H1 (cell line): ENCODE measurements at regions not wholly inside any gene's neighbourhood (a gene's known extent, or its start where the extent isn't known, plus 50 kb on each side); places are given as distances from the start of the nearest gene placed in this dataset.

Source experiments
- CTCF ChIA-PET: fragments of 300-600 bp; sonication (Branson Sonifier 250); formaldehyde crosslinking; loops from one replicate; lab custom pipeline; 2021; ENCODE audit not compliant: partially characterized antibody; lab: Charles Lee
- POLR2A ChIA-PET: fragments of 300-600 bp; sonication (Branson Sonifier 250); formaldehyde crosslinking; loops from one replicate; lab custom pipeline; 2021; ENCODE audit warnings: inconsistent platforms; ENCODE audit not compliant: partially characterized antibody; lab: Charles Lee
- DNase-seq, 2 experiments: peaks; one replicate each; pipeline versions ENCODE4 v3.0.0 to v3.0.0-alpha.2; 2010 to 2022; ENCODE audit warnings: low spot score in 2 of 2, low read depth in 1 of 2, mixed read lengths in 1 of 2
- FAIRE-seq: peaks from 2 replicates; lab custom pipeline; 2011; peaks lifted over from hg19 to GRCh38; lab: Jason Lieb, UNC
- H2AFZ ChIP-seq: 2 replicates; pipeline ENCODE4 v1.8.1; 2012; ENCODE audit warnings: low read length, inconsistent platforms
- H2AK5ac ChIP-seq: 2 replicates; pipeline ENCODE4 v1.6.1; 2013; ENCODE audit warnings: low read depth, low read length
- H2BK120ac ChIP-seq: replicated peaks from 2 replicates; pipeline ENCODE3; 2013; ENCODE audit warnings: low read depth, low read length, inconsistent platforms
- H2BK12ac ChIP-seq: 2 replicates; pipeline ENCODE4 v1.6.1; 2013; ENCODE audit warnings: low read depth, low read length
- H2BK15ac ChIP-seq: 2 replicates; pipeline ENCODE4 v1.6.1; 2013; ENCODE audit warnings: low read length
- H2BK20ac ChIP-seq: 2 replicates; pipeline ENCODE4 v1.6.1; 2013; ENCODE audit warnings: low read length
- H2BK5ac ChIP-seq: 2 replicates; pipeline ENCODE4 v1.6.1; 2013; ENCODE audit warnings: low read depth, low read length
- H3K14ac ChIP-seq: 2 replicates; pipeline ENCODE4 v1.6.1; 2013; ENCODE audit warnings: inconsistent platforms; ENCODE audit not compliant: insufficient read length
- H3K18ac ChIP-seq: 2 replicates; pipeline ENCODE4 v1.6.1; 2013; ENCODE audit warnings: low read length; ENCODE audit errors: extremely low read depth
- H3K23ac ChIP-seq: 2 replicates; pipeline ENCODE4 v1.6.1; 2013; ENCODE audit warnings: inconsistent platforms; ENCODE audit not compliant: insufficient read length
- H3K23me2 ChIP-seq: 2 replicates; pipeline ENCODE4 v1.6.1; 2013; ENCODE audit warnings: low read depth, low read length
- H3K27ac ChIP-seq: 2 replicates; pipeline ENCODE4 v1.6.1; 2011; ENCODE audit warnings: low read depth, low read length, inconsistent platforms
- H3K27me3 ChIP-seq, 4 experiments: replicated peaks in 1 of 4; 1 replicate in 1 of 4; 2 replicates in 3 of 4; pipeline versions ENCODE4 v1.6.1 to v1.8.1; 2011 to 2013; ENCODE audit warnings: low read length in 3 of 4, mild to moderate bottlenecking in 3 of 4, inconsistent platforms in 2 of 4, mixed read lengths in 2 of 4, moderate library complexity in 1 of 4; ENCODE audit not compliant: control insufficient read depth in 3 of 4, insufficient read depth in 3 of 4; ENCODE audit errors: extremely low read depth in 1 of 4
- H3K36me3 ChIP-seq, 4 experiments: 2 replicates each; pipeline versions ENCODE4 v1.6.1 to v1.8.1; 2011 to 2013; ENCODE audit warnings: mild to moderate bottlenecking in 4 of 4, low read length in 3 of 4, moderate library complexity in 2 of 4, control low read depth in 1 of 4, inconsistent platforms in 1 of 4; ENCODE audit not compliant: insufficient read depth in 4 of 4, control insufficient read depth in 2 of 4
- H3K4ac ChIP-seq: replicated peaks from 2 replicates; pipeline ENCODE3; 2013; ENCODE audit warnings: low read length, low read depth, mixed read lengths, inconsistent platforms; ENCODE audit not compliant: insufficient read length
- H3K4me1 ChIP-seq, 4 experiments: replicated peaks in 1 of 4; 1 replicate in 1 of 4; 2 replicates in 3 of 4; pipeline versions ENCODE4 v1.6.1 to v1.8.1; 2011 to 2013; ENCODE audit warnings: low read length in 3 of 4, inconsistent platforms in 2 of 4, mixed read lengths in 1 of 4; ENCODE audit not compliant: insufficient read depth in 4 of 4, control insufficient read depth in 3 of 4
- H3K4me2 ChIP-seq, 2 experiments: 2 replicates each; pipeline versions ENCODE4 v1.6.1 to v1.8.1; 2011 to 2013; ENCODE audit warnings: low read depth in 2 of 2, low read length in 2 of 2, control low read depth in 1 of 2, inconsistent platforms in 1 of 2, mild to moderate bottlenecking in 1 of 2; ENCODE audit not compliant: insufficient read depth in 1 of 2
- H3K4me3 ChIP-seq, 4 experiments: fragments of 200-600, 300-600 bp in 1 of 4; sonication (generic), shearing (Covaris generic), sonication (Bioruptor Twin) in 1 of 4; 2 replicates each; pipeline versions ENCODE4 v1.5.1 to v1.8.1; 2011 to 2016; ENCODE audit warnings: low read length in 4 of 4, low read depth in 3 of 4, control low read depth in 2 of 4, inconsistent platforms in 2 of 4, mild to moderate bottlenecking in 2 of 4, mixed read lengths in 1 of 4, moderate library complexity in 1 of 4; ENCODE audit not compliant: insufficient read depth in 2 of 4; ENCODE audit errors: extremely low read depth in 1 of 4
- H3K56ac ChIP-seq: replicated peaks from 2 replicates; pipeline ENCODE3; 2013; ENCODE audit warnings: low read depth, mild to moderate bottlenecking, mixed read lengths, low read length, inconsistent platforms; ENCODE audit not compliant: insufficient read length
- H3K79me1 ChIP-seq: 2 replicates; pipeline ENCODE4 v1.6.1; 2013; ENCODE audit warnings: low read depth, low read length, control low read depth
- H3K79me2 ChIP-seq, 2 experiments: 2 replicates each; pipeline versions ENCODE4 v1.6.1 to v1.8.1; 2012 to 2013; ENCODE audit warnings: low read length in 2 of 2, mild to moderate bottlenecking in 2 of 2, inconsistent platforms in 1 of 2; ENCODE audit not compliant: insufficient read depth in 2 of 2, control insufficient read depth in 1 of 2
- H3K9ac ChIP-seq, 4 experiments: replicated peaks in 1 of 4; 1 replicate in 1 of 4; 2 replicates in 3 of 4; pipeline versions ENCODE4 v1.6.1 to v1.8.1; 2011 to 2013; ENCODE audit warnings: low read depth in 3 of 4, low read length in 3 of 4, control low read depth in 2 of 4, mild to moderate bottlenecking in 2 of 4, moderate library complexity in 2 of 4, inconsistent platforms in 1 of 4; ENCODE audit errors: extremely low read depth in 1 of 4
- H3K9me3 ChIP-seq, 2 experiments: 2 replicates each; pipeline versions ENCODE4 v1.6.1 to v1.8.1; 2012 to 2013; ENCODE audit warnings: mild to moderate bottlenecking in 2 of 2, moderate library complexity in 2 of 2, control low read depth in 1 of 2, inconsistent platforms in 1 of 2, low read depth in 1 of 2, low read length in 1 of 2, mixed read lengths in 1 of 2; ENCODE audit not compliant: insufficient read depth in 2 of 2
- H4K20me1 ChIP-seq, 2 experiments: replicated peaks in 1 of 2; 2 replicates each; pipeline versions ENCODE3 to v1.8.1; 2011 to 2013; ENCODE audit warnings: inconsistent platforms in 2 of 2, low read length in 2 of 2, mild to moderate bottlenecking in 1 of 2; ENCODE audit not compliant: insufficient read depth in 2 of 2, control insufficient read depth in 1 of 2
- H4K5ac ChIP-seq: 2 replicates; pipeline ENCODE4 v1.6.1; 2013; ENCODE audit warnings: low read length, low read depth, mixed read lengths, inconsistent platforms; ENCODE audit not compliant: insufficient read length
- H4K8ac ChIP-seq: 2 replicates; pipeline ENCODE4 v1.8.0; 2013; ENCODE audit warnings: mild to moderate bottlenecking, moderate library complexity, low read length, inconsistent platforms; ENCODE audit not compliant: insufficient read depth; ENCODE audit errors: extremely low read depth
- H4K91ac ChIP-seq: replicated peaks from 2 replicates; pipeline ENCODE3; 2013; ENCODE audit warnings: low read length, mixed read lengths, inconsistent platforms; ENCODE audit not compliant: insufficient read length
- BRCA1 ChIP-seq: IDR thresholded peaks from 2 replicates; pipeline ENCODE4 v1.6.1; 2012; ENCODE audit warnings: low read depth, low read length, improper control_type of control experiment
- CEBPB ChIP-seq: IDR thresholded peaks from 2 replicates; pipeline ENCODE4 v1.6.1; 2012; ENCODE audit warnings: low read depth, low read length
- CHD1 ChIP-seq: IDR thresholded peaks from 2 replicates; pipeline ENCODE4 v1.6.1; 2012; ENCODE audit warnings: low read depth, low read length, improper control_type of control experiment
- GABPA ChIP-seq: IDR thresholded peaks from 2 replicates; pipeline ENCODE4 v1.6.1; 2011; ENCODE audit warnings: mild to moderate bottlenecking, low read length, moderate library complexity, borderline replicate concordance; ENCODE audit not compliant: insufficient read depth
- HDAC6 ChIP-seq: IDR thresholded peaks from one replicate; pipeline ENCODE4 v1.7.1; 2012; ENCODE audit warnings: low read depth, mild to moderate bottlenecking, inconsistent platforms, low read length, moderate library complexity
- NANOG ChIP-seq: IDR thresholded peaks from 2 replicates; pipeline ENCODE4 v1.6.1; 2011; ENCODE audit warnings: low read length, low read depth, mild to moderate bottlenecking, inconsistent platforms; ENCODE audit not compliant: insufficient read depth, poor library complexity, severe bottlenecking
- SP1 ChIP-seq: IDR thresholded peaks from 2 replicates; pipeline ENCODE4 v1.6.1; 2011; ENCODE audit warnings: low read depth, low read length
- TAF7 ChIP-seq: optimal IDR thresholded peaks from 2 replicates; pipeline ENCODE3; 2011; ENCODE audit warnings: low read depth, mild to moderate bottlenecking, inconsistent platforms, low read length, moderate library complexity, borderline replicate concordance
- WGBS, 2 experiments: shearing (Covaris generic) in 1 of 2; methylation state at CpG; one replicate each; pipeline versions ENCODE4 v1.1.6 to v1.1.7; 2013 to 2015; ENCODE audit warnings: low lambda C conversion rate in 2 of 2, mixed read lengths in 2 of 2, inconsistent platforms in 1 of 2, low coverage in 1 of 2, missing lambda C conversion rate in 1 of 2; ENCODE audit not compliant: insufficient replicate concordance in 2 of 2, insufficient coverage in 1 of 2, insufficient read length in 1 of 2; ENCODE audit errors: extremely low coverage in 1 of 2, missing lambda C conversion rate in 1 of 2; 5-methylcytosine and 5-hydroxymethylcytosine counted together
- TF ChIP-seq, protein P1 (sequence below), 3 experiments: IDR thresholded peaks; 1 replicate in 2 of 3; 2 replicates in 1 of 3; pipeline versions ENCODE4 v1.5.1 to v1.6.1; 2011; ENCODE audit warnings: low read length in 3 of 3, mild to moderate bottlenecking in 3 of 3, inconsistent platforms in 2 of 3, low read depth in 1 of 3, moderate library complexity in 1 of 3; ENCODE audit not compliant: insufficient read depth in 1 of 3; ENCODE audit errors: control extremely low read depth in 1 of 3
- TF ChIP-seq, protein P2 (sequence below): IDR thresholded peaks from 2 replicates; pipeline ENCODE4 v1.6.1; 2011; ENCODE audit warnings: low read length, improper control_type of control experiment
- TF ChIP-seq, protein P3 (sequence below): IDR thresholded peaks from 2 replicates; pipeline ENCODE4 v1.6.1; 2012; ENCODE audit warnings: inconsistent platforms

DNA sequence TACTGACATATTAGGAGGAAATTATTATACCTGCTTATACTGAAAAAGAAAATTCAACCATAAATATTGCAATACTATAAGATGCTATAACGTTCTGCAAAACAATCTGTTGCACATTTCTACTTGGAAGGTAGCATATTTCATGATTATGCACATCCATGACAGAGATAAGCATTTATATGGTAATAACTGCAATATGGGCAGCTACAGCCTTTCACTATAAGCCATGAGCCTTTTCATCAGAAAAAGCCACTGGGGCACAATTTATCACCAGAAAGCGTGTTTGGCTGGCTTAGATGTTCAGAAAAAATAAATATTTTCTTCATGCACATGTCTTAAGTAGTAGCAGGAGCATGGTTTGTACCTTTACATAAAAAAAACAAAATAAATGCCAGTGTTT, 340.7 kb downstream of the GALC start:
- H3K9ac ChIP-seq = no peak overlapping the region
- no peaks in the 10 kb centered on the region for H3K27me3 ChIP-seq
- H4K8ac ChIP-seq = no peak overlapping the region
- H3K18ac ChIP-seq = no peak overlapping the region
- H4K91ac ChIP-seq = no peak overlapping the region
- no peak overlapping the region for H3K4me2 ChIP-seq
- no peak overlapping the region for H2BK15ac ChIP-seq
- no peak overlapping the region for H3K14ac ChIP-seq
- 90% methylated on average over 2 of the region's 2 CpGs; no CpG with 5 or more reads in 1 of the 2 experiments for WGBS, 2 experiments
- no peak for DNase-seq
- no peak overlapping the region for H2AFZ ChIP-seq
- H3K36me3 ChIP-seq = no peaks in the 10 kb centered on the region
- no peak overlapping the region for H2BK120ac ChIP-seq
- no peaks in the 10 kb centered on the region for H4K20me1 ChIP-seq
- no peak overlapping the region for H3K4me3 ChIP-seq
- no peak overlapping the region for H2AK5ac ChIP-seq
- H3K79me2 ChIP-seq = no peaks in the 10 kb centered on the region
- peaks cover 11 to 18% of the 10 kb centered on the region in 2 experiments for H3K9me3 ChIP-seq
- no peak overlapping the region for H2BK5ac ChIP-seq
- H3K4ac ChIP-seq = no peak overlapping the region
- no peak overlapping the region for H3K23ac ChIP-seq
- FAIRE-seq = no peak
- no peaks in the 10 kb centered on the region; a peak in 1 of 7 replicates for H3K4me1 ChIP-seq
- H3K23me2 ChIP-seq = no peaks in the 10 kb centered on the region
- H3K27ac ChIP-seq = no peak overlapping the region
- H4K5ac ChIP-seq = no peak overlapping the region
- ChIA-PET CTCF (no interaction called here), POLR2A (no interaction called here)
- H3K79me1 ChIP-seq = no peaks in the 10 kb centered on the region
- no peak overlapping the region for H2BK12ac ChIP-seq
- H2BK20ac ChIP-seq = no peak overlapping the region
- H3K56ac ChIP-seq = no peak overlapping the region
- no peak for TF ChIP-seq TAF7
- TF ChIP-seq, protein P1, sequence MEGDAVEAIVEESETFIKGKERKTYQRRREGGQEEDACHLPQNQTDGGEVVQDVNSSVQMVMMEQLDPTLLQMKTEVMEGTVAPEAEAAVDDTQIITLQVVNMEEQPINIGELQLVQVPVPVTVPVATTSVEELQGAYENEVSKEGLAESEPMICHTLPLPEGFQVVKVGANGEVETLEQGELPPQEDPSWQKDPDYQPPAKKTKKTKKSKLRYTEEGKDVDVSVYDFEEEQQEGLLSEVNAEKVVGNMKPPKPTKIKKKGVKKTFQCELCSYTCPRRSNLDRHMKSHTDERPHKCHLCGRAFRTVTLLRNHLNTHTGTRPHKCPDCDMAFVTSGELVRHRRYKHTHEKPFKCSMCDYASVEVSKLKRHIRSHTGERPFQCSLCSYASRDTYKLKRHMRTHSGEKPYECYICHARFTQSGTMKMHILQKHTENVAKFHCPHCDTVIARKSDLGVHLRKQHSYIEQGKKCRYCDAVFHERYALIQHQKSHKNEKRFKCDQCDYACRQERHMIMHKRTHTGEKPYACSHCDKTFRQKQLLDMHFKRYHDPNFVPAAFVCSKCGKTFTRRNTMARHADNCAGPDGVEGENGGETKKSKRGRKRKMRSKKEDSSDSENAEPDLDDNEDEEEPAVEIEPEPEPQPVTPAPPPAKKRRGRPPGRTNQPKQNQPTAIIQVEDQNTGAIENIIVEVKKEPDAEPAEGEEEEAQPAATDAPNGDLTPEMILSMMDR (IDR thresholded peaks at IDR 0.05; ENCODE audit: control extremely low read depth in 1 of 3, insufficient read depth in 1 of 3, low read depth in 1 of 3, low read length in 3 of 3) = no peak
- no peak for TF ChIP-seq CEBPB
- TF ChIP-seq BRCA1 = no peak
- no peak for TF ChIP-seq CHD1
- TF ChIP-seq GABPA = no peak
- no peak for TF ChIP-seq SP1
- TF ChIP-seq, protein P2, sequence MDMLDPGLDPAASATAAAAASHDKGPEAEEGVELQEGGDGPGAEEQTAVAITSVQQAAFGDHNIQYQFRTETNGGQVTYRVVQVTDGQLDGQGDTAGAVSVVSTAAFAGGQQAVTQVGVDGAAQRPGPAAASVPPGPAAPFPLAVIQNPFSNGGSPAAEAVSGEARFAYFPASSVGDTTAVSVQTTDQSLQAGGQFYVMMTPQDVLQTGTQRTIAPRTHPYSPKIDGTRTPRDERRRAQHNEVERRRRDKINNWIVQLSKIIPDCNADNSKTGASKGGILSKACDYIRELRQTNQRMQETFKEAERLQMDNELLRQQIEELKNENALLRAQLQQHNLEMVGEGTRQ = no peak
- TF ChIP-seq HDAC6 = no peak
- TF ChIP-seq, protein P3, sequence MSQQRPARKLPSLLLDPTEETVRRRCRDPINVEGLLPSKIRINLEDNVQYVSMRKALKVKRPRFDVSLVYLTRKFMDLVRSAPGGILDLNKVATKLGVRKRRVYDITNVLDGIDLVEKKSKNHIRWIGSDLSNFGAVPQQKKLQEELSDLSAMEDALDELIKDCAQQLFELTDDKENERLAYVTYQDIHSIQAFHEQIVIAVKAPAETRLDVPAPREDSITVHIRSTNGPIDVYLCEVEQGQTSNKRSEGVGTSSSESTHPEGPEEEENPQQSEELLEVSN = no peak
- TF ChIP-seq NANOG = no peak
